H1 (cell line): ENCODE measurements at regions not wholly inside any gene's neighbourhood (a gene's known extent, or its start where the extent isn't known, plus 50 kb on each side); places are given as distances from the start of the nearest gene placed in this dataset.

Source experiments
- CTCF ChIA-PET: fragments of 300-600 bp; sonication (Branson Sonifier 250); formaldehyde crosslinking; loops from one replicate; lab custom pipeline; 2021; ENCODE audit not compliant: partially characterized antibody; lab: Charles Lee
- POLR2A ChIA-PET: fragments of 300-600 bp; sonication (Branson Sonifier 250); formaldehyde crosslinking; loops from one replicate; lab custom pipeline; 2021; ENCODE audit warnings: inconsistent platforms; ENCODE audit not compliant: partially characterized antibody; lab: Charles Lee
- DNase-seq, 2 experiments: peaks; one replicate each; pipeline versions ENCODE4 v3.0.0 to v3.0.0-alpha.2; 2010 to 2022; ENCODE audit warnings: low spot score in 2 of 2, low read depth in 1 of 2, mixed read lengths in 1 of 2
- FAIRE-seq: peaks from 2 replicates; lab custom pipeline; 2011; peaks lifted over from hg19 to GRCh38; lab: Jason Lieb, UNC
- H2AFZ ChIP-seq: 2 replicates; pipeline ENCODE4 v1.8.1; 2012; ENCODE audit warnings: low read length, inconsistent platforms
- H2AK5ac ChIP-seq: 2 replicates; pipeline ENCODE4 v1.6.1; 2013; ENCODE audit warnings: low read depth, low read length
- H2BK120ac ChIP-seq: replicated peaks from 2 replicates; pipeline ENCODE3; 2013; ENCODE audit warnings: low read depth, low read length, inconsistent platforms
- H2BK12ac ChIP-seq: 2 replicates; pipeline ENCODE4 v1.6.1; 2013; ENCODE audit warnings: low read depth, low read length
- H2BK15ac ChIP-seq: 2 replicates; pipeline ENCODE4 v1.6.1; 2013; ENCODE audit warnings: low read length
- H2BK20ac ChIP-seq: 2 replicates; pipeline ENCODE4 v1.6.1; 2013; ENCODE audit warnings: low read length
- H2BK5ac ChIP-seq: 2 replicates; pipeline ENCODE4 v1.6.1; 2013; ENCODE audit warnings: low read depth, low read length
- H3K14ac ChIP-seq: 2 replicates; pipeline ENCODE4 v1.6.1; 2013; ENCODE audit warnings: inconsistent platforms; ENCODE audit not compliant: insufficient read length
- H3K18ac ChIP-seq: 2 replicates; pipeline ENCODE4 v1.6.1; 2013; ENCODE audit warnings: low read length; ENCODE audit errors: extremely low read depth
- H3K23ac ChIP-seq: 2 replicates; pipeline ENCODE4 v1.6.1; 2013; ENCODE audit warnings: inconsistent platforms; ENCODE audit not compliant: insufficient read length
- H3K23me2 ChIP-seq: 2 replicates; pipeline ENCODE4 v1.6.1; 2013; ENCODE audit warnings: low read depth, low read length
- H3K27ac ChIP-seq: 2 replicates; pipeline ENCODE4 v1.6.1; 2011; ENCODE audit warnings: low read depth, low read length, inconsistent platforms
- H3K27me3 ChIP-seq, 4 experiments: replicated peaks in 1 of 4; 1 replicate in 1 of 4; 2 replicates in 3 of 4; pipeline versions ENCODE4 v1.6.1 to v1.8.1; 2011 to 2013; ENCODE audit warnings: low read length in 3 of 4, mild to moderate bottlenecking in 3 of 4, inconsistent platforms in 2 of 4, mixed read lengths in 2 of 4, moderate library complexity in 1 of 4; ENCODE audit not compliant: control insufficient read depth in 3 of 4, insufficient read depth in 3 of 4; ENCODE audit errors: extremely low read depth in 1 of 4
- H3K36me3 ChIP-seq, 4 experiments: 2 replicates each; pipeline versions ENCODE4 v1.6.1 to v1.8.1; 2011 to 2013; ENCODE audit warnings: mild to moderate bottlenecking in 4 of 4, low read length in 3 of 4, moderate library complexity in 2 of 4, control low read depth in 1 of 4, inconsistent platforms in 1 of 4; ENCODE audit not compliant: insufficient read depth in 4 of 4, control insufficient read depth in 2 of 4
- H3K4ac ChIP-seq: replicated peaks from 2 replicates; pipeline ENCODE3; 2013; ENCODE audit warnings: low read length, low read depth, mixed read lengths, inconsistent platforms; ENCODE audit not compliant: insufficient read length
- H3K4me1 ChIP-seq, 4 experiments: replicated peaks in 1 of 4; 1 replicate in 1 of 4; 2 replicates in 3 of 4; pipeline versions ENCODE4 v1.6.1 to v1.8.1; 2011 to 2013; ENCODE audit warnings: low read length in 3 of 4, inconsistent platforms in 2 of 4, mixed read lengths in 1 of 4; ENCODE audit not compliant: insufficient read depth in 4 of 4, control insufficient read depth in 3 of 4
- H3K4me2 ChIP-seq, 2 experiments: 2 replicates each; pipeline versions ENCODE4 v1.6.1 to v1.8.1; 2011 to 2013; ENCODE audit warnings: low read depth in 2 of 2, low read length in 2 of 2, control low read depth in 1 of 2, inconsistent platforms in 1 of 2, mild to moderate bottlenecking in 1 of 2; ENCODE audit not compliant: insufficient read depth in 1 of 2
- H3K4me3 ChIP-seq, 4 experiments: fragments of 200-600, 300-600 bp in 1 of 4; sonication (generic), shearing (Covaris generic), sonication (Bioruptor Twin) in 1 of 4; 2 replicates each; pipeline versions ENCODE4 v1.5.1 to v1.8.1; 2011 to 2016; ENCODE audit warnings: low read length in 4 of 4, low read depth in 3 of 4, control low read depth in 2 of 4, inconsistent platforms in 2 of 4, mild to moderate bottlenecking in 2 of 4, mixed read lengths in 1 of 4, moderate library complexity in 1 of 4; ENCODE audit not compliant: insufficient read depth in 2 of 4; ENCODE audit errors: extremely low read depth in 1 of 4
- H3K56ac ChIP-seq: replicated peaks from 2 replicates; pipeline ENCODE3; 2013; ENCODE audit warnings: low read depth, mild to moderate bottlenecking, mixed read lengths, low read length, inconsistent platforms; ENCODE audit not compliant: insufficient read length
- H3K79me1 ChIP-seq: 2 replicates; pipeline ENCODE4 v1.6.1; 2013; ENCODE audit warnings: low read depth, low read length, control low read depth
- H3K79me2 ChIP-seq, 2 experiments: 2 replicates each; pipeline versions ENCODE4 v1.6.1 to v1.8.1; 2012 to 2013; ENCODE audit warnings: low read length in 2 of 2, mild to moderate bottlenecking in 2 of 2, inconsistent platforms in 1 of 2; ENCODE audit not compliant: insufficient read depth in 2 of 2, control insufficient read depth in 1 of 2
- H3K9ac ChIP-seq, 4 experiments: replicated peaks in 1 of 4; 1 replicate in 1 of 4; 2 replicates in 3 of 4; pipeline versions ENCODE4 v1.6.1 to v1.8.1; 2011 to 2013; ENCODE audit warnings: low read depth in 3 of 4, low read length in 3 of 4, control low read depth in 2 of 4, mild to moderate bottlenecking in 2 of 4, moderate library complexity in 2 of 4, inconsistent platforms in 1 of 4; ENCODE audit errors: extremely low read depth in 1 of 4
- H3K9me3 ChIP-seq, 2 experiments: 2 replicates each; pipeline versions ENCODE4 v1.6.1 to v1.8.1; 2012 to 2013; ENCODE audit warnings: mild to moderate bottlenecking in 2 of 2, moderate library complexity in 2 of 2, control low read depth in 1 of 2, inconsistent platforms in 1 of 2, low read depth in 1 of 2, low read length in 1 of 2, mixed read lengths in 1 of 2; ENCODE audit not compliant: insufficient read depth in 2 of 2
- H4K20me1 ChIP-seq, 2 experiments: replicated peaks in 1 of 2; 2 replicates each; pipeline versions ENCODE3 to v1.8.1; 2011 to 2013; ENCODE audit warnings: inconsistent platforms in 2 of 2, low read length in 2 of 2, mild to moderate bottlenecking in 1 of 2; ENCODE audit not compliant: insufficient read depth in 2 of 2, control insufficient read depth in 1 of 2
- H4K5ac ChIP-seq: 2 replicates; pipeline ENCODE4 v1.6.1; 2013; ENCODE audit warnings: low read length, low read depth, mixed read lengths, inconsistent platforms; ENCODE audit not compliant: insufficient read length
- H4K8ac ChIP-seq: 2 replicates; pipeline ENCODE4 v1.8.0; 2013; ENCODE audit warnings: mild to moderate bottlenecking, moderate library complexity, low read length, inconsistent platforms; ENCODE audit not compliant: insufficient read depth; ENCODE audit errors: extremely low read depth
- H4K91ac ChIP-seq: replicated peaks from 2 replicates; pipeline ENCODE3; 2013; ENCODE audit warnings: low read length, mixed read lengths, inconsistent platforms; ENCODE audit not compliant: insufficient read length
- PHF8 ChIP-seq: fragments of 200-600 bp; sonication (generic); conservative IDR thresholded peaks from 2 replicates; pipeline ENCODE4 v1.7.1; 2012; ENCODE audit warnings: low read depth, mild to moderate bottlenecking, inconsistent platforms, low read length, moderate library complexity
- RBBP5 ChIP-seq: IDR thresholded peaks from 2 replicates; pipeline ENCODE4 v1.7.1; 2012; ENCODE audit warnings: low read depth, mild to moderate bottlenecking, inconsistent platforms, low read length, moderate library complexity, borderline replicate concordance
- SRF ChIP-seq: IDR thresholded peaks from 2 replicates; pipeline ENCODE4 v1.6.1; 2011; ENCODE audit warnings: mild to moderate bottlenecking, low read depth, low read length, moderate library complexity
- WGBS, 2 experiments: shearing (Covaris generic) in 1 of 2; methylation state at CpG; one replicate each; pipeline versions ENCODE4 v1.1.6 to v1.1.7; 2013 to 2015; ENCODE audit warnings: low lambda C conversion rate in 2 of 2, mixed read lengths in 2 of 2, inconsistent platforms in 1 of 2, low coverage in 1 of 2, missing lambda C conversion rate in 1 of 2; ENCODE audit not compliant: insufficient replicate concordance in 2 of 2, insufficient coverage in 1 of 2, insufficient read length in 1 of 2; ENCODE audit errors: extremely low coverage in 1 of 2, missing lambda C conversion rate in 1 of 2; 5-methylcytosine and 5-hydroxymethylcytosine counted together

DNA sequence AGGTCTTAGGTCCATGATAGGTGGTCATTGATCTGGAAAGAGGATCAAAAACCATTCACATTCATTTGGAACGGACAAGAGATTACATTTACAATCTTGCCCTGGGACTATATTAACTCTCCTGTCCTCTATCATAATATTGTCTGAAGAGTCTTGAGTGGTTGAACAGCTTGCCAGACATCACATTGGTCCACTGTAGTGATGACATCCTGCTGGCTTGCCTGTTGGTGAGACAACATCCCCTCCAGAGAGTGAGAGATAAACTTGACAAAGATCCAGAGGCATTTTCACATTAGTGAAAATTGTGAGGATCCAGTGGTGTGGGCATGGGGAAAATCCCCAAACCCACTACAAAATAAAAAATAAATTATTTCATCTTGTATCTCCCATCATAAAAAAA is 155.7 kb upstream of the LEF1 start:
- Histone ChIP-seq H3K56ac (no peak overlapping the region), H4K91ac (no peak overlapping the region), H2AK5ac (no peak overlapping the region), H2BK12ac (no peak overlapping the region), H3K36me3 (no peaks in the 10 kb centered on the region), H4K8ac (no peak overlapping the region), H3K4ac (no peak overlapping the region), H3K79me2 (no peaks in the 10 kb centered on the region), H2BK15ac (no peak overlapping the region), H2BK20ac (no peak overlapping the region), H3K27me3 (no peaks in the 10 kb centered on the region), H2BK5ac (no peak overlapping the region), H3K18ac (no peak overlapping the region), H2BK120ac (no peak overlapping the region), H3K23ac (no peak overlapping the region), H3K27ac (no peak overlapping the region), H3K9me3 (no peaks in the 10 kb centered on the region), H3K9ac (no peak overlapping the region), H3K4me1 (no peaks in the 10 kb centered on the region), H2AFZ (no peak overlapping the region), H3K79me1 (no peaks in the 10 kb centered on the region), H4K5ac (no peak overlapping the region), H3K4me3 (no peak overlapping the region), H3K14ac (no peak overlapping the region), H3K4me2 (no peak overlapping the region), H4K20me1 (no peaks in the 10 kb centered on the region), H3K23me2 (no peaks in the 10 kb centered on the region)
- CTCF ChIA-PET, result no interaction called here
- DNase-seq (no peak), FAIRE-seq (no peak)
- 91% methylated on average over 1 of the region's 1 CpG; no CpG with 5 or more reads in 1 of the 2 experiments for WGBS, 2 experiments
- POLR2A ChIA-PET, result no interaction called here
- TF ChIP-seq PHF8 (no peak), SRF (no peak), RBBP5 (no peak)
